Activated CD4-positive, alpha-beta T cell treated with anti-CD3 and anti-CD28 coated beads for 1 hour (primary cell): ENCODE measurements at regions not wholly inside any gene's neighbourhood (a gene's known extent, or its start where the extent isn't known, plus 50 kb on each side); places are given as distances from the start of the nearest gene placed in this dataset.

Source experiments
- DNase-seq: peaks from one replicate; pipeline ENCODE4 v3.0.0-alpha.2; 2020

DNA sequence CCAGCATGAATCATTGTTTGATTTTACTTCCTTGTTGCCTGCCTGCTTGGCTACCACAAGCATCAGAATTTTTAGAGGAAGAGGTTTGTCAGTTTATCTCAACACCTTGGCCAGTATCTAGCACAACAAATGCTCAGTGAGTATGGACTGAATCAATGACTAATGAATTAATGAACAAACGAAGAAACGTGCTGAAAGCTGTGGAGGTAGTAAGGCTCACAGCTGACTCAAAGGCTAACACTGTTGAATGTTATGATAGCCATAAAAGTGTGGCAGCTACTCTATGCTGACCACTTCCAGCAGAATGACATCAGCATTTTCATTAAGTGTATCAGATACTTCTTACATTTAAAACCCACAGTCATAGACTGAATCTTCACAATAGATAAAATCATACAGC is 543.4 kb downstream of the IRS1 start:
- DNase-seq, result no peak

- DNase-seq, result no peak
These were observed 548.0 kb downstream of the IRS1 start for GRCh38 chr2:226251661-226252060.

GRCh38 chr2:226247289-226248275 is 552.0 kb downstream of the IRS1 start:
- no peak for DNase-seq

GRCh38 chr2:226234187-226234586 is 565.4 kb downstream of the IRS1 start:
- DNase-seq, result no peak

DNA sequence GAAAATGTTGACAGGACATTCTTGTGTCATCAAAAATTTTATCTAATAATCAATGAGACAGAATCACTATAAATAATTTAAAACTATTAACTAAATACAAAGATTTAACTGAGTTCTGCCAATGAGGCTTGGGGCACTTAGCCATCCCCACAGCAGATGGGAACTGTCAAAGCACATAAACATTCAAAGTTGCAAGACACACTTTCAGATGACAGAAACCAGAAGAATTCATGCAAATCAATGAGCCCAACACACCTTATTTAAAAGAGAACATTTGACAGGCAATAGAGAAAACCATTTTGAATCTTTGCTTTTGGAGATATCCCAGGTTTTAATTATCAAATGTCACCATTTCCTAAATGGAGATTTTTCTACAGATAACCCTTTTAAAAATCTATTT is 566.2 kb downstream of the IRS1 start:
- no peak for DNase-seq

GRCh38 chr2:226228080-226228479 is 571.5 kb downstream of the IRS1 start:
- DNase-seq, result no peak

DNA sequence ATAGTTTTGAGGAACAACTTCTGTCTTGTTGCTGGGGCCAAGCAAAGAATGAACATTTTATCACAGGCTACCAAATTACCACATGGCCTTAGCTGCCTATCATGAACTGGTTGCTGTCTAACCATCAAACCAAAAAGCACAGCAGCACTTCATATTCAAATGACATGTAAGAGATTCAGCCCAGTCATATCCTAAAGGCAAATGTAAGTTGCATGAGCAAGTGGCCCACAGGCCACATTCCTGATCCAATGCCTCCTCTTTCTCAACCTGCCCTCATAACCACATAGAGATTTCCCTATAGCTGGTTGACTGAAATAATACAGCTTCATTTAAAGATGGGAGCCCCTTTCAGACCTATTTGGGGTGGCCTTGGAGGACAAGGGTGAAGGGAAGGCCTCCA is 572.3 kb downstream of the IRS1 start:
- no peak for DNase-seq

DNA sequence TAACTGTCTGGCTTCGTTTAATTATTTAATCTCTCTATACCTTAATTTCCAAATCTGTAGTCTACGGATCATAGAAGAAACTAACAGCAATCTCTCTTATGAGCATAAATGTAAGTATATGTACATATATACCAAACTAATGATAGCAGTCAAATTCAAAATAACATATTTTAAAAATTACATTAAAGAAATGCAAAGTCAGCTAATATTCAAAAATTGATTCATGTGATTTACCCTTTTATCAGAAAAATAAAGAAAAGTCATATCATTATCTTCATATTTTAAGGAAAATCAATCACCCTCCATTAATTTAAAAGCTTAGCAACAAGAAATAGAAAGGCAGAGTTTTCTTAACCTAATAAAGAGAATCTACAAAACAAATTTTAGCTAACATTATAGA is 575.9 kb downstream of the IRS1 start:
- no peak for DNase-seq

DNA sequence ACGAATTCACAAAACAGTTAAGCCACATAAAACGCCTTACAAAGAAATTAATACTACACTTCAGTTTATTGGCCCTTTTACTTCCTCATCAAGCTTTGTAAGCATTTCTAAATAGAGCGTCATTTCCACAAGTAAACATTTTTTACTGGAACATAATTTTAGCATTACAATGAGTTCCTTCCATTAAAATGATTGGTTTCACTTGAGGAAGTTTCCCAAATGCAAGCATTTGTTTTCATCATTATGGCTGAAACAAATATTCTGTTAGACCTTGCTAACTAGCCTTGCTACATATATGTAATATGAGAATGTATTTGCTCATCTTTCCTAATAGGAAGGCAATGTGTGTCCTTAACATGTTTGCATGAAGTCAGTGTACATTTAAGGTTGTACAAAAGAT is 579.1 kb downstream of the IRS1 start:
- no peak for DNase-seq

GRCh38 chr2:226217191-226217590 is 582.4 kb downstream of the IRS1 start:
- no peak for DNase-seq

GRCh38 chr2:226216575-226216974 is 583.0 kb downstream of the IRS1 start:
- no peak for DNase-seq

DNA sequence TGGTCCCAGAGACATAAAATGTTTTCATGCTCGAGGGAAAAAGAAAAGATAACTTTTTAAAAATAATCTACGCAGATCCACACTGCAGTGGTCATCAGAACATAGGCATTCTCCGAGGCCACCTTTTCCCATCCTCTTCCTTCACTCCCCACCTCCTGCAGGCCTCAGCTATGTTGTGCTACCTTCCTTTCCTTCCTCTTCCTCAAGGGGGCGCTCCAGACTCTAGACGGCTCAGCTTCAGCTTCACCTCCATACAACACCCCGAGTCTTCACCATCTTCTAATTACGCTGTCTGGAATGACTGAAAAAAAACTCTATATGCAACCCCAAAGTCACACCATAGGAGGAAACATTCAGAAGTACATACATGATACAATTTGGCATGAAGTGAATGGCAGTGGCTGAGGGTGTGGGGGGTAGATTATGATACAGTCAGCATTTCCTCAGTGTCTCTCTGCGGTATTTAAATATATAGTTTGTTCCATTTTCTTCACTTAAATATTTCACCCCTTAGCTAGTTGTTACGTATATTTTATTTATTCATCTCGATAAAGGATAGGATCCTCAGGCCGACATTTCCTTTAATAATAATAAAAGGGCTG is 583.6 kb downstream of the IRS1 start:
- peak; percentile 8 for DNase-seq

- no peak for DNase-seq
These were observed 585.9 kb downstream of the IRS1 start for GRCh38 chr2:226213717-226214116.

DNA sequence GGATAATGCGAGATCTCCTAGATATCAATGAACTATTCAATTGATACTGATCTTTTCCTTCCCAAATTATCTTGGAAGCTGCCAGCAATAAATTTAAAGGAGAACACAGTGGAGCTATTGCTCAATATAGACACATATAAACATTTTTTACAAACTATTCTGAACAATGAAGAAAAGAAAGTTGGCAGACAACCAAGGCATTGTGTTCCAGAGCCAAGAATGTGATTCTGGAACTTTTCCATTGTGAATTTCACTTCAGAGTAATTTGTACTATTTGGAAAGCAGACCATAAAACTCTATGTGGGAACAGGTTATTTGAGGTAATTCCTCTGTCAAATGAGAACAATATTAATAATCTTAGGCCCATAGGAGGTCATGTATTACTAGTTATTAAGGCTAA is 588.2 kb downstream of the IRS1 start:
- DNase-seq, result no peak

- no peak for DNase-seq
These were observed 590.9 kb downstream of the IRS1 start for GRCh38 chr2:226208726-226209125.

GRCh38 chr2:226207671-226208070 is 591.9 kb downstream of the IRS1 start:
- DNase-seq, result no peak

DNA sequence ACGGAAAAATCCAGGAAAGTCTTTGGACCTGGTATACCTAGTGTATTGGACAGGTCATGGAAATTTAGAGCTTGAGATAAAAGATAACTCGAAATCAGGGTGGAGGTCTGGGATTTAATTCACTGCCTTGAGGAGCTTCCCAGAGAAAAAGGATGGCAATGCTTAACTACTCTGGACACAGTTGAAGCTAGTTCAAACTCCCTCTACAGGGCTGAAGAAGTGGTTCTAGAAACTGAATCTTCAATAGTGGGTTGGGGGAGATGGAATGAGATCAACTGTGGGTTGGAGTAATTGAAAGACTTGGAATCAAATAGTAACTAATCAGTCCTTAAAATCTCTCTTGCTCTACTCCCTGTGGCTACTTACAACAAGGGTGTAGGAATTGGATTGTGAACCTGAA is 600.1 kb downstream of the IRS1 start:
- DNase-seq, result no peak

- no peak for DNase-seq
These were observed 600.7 kb downstream of the IRS1 start for GRCh38 chr2:226198956-226199355.

DNA sequence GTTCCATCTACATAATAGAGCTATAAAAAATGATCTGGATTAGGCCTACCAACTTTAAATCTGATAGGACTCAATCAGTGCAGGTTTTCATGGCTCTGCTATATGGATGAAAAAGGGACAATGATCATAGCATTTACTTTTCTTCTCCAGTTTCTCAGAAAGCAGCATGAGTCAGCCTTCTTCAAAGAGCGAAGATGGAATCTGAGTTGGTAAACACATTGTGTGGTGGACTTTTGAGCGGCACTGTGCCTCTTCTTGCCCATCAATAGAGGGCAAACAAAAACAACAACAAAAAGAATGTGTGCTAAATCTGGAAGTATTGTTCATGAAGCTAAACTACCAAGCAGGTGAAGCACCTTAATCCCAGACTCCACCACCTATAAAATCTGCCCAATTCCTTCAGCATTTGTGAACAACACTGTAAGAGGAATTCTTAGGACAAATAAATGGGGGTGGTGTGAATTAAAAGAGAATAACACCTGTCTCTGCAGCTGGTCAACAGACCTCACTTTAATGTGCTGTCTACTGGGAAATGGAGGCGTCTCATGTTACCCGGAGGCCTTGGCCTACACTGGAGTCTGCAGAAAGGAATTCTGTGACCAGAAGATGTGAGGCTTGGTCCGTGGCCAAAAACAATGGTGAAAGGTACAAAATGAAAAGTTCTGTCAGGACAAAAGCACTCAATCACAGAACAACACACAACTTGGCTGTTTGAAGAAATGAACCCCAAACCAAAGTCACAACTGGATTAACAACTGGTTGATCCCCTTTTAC is 609.0 kb downstream of the IRS1 start:
- DNase-seq, result no peak

GRCh38 chr2:226189061-226189460 is 610.6 kb downstream of the IRS1 start:
- DNase-seq, result no peak

- no peak for DNase-seq
These were observed 612.0 kb downstream of the IRS1 start for GRCh38 chr2:226187616-226188015.

DNA sequence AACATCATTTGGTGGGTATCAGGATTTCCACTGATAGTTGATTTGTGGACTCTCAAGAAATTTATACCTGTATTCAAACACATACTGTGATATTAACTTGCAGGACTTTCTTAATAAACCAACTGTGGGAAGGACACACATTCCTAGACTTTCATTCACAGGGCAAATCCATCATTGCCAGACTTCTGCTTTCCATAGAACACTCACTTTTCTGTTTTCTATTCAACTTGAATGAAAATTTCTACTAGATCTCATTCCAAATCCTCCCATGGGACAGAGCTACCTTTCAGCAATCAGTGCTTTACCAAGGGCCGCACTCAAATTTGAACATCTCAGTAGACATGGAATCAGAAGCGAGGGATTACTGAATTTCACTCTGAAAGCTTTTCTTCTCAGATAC is 612.5 kb downstream of the IRS1 start:
- no peak for DNase-seq

DNA sequence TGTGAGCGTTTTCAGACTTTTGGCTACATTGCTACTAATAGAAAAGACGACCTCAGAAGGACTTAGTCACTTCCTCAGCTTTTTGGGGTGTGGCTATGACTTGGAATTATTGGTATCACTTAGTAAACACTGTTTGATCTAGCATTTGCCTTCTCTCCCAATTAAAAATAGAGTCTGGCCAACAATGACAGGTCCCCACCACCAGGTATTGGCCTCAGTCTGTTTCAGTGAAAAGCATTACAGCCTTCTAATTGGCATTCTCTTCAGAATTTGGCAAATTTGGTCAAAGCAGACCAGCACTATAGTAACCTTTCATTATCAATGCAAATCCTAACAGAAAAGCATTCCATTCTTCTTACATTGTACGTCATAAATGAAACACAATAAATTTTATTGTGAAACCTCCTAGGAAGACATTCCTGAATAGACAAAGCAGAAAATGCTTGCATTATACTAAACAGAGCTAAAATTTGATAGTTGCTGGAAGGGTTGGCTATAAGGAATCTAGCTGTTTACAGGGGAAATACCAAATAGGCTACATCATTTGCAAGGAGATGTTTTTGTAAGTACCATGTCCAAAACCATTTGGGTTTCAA is 613.9 kb downstream of the IRS1 start:
- no peak for DNase-seq
